PC-9 (cell line): ENCODE measurements at regions not wholly inside any gene's neighbourhood (a gene's known extent, or its start where the extent isn't known, plus 50 kb on each side); places are given as distances from the start of the nearest gene placed in this dataset.

Experiments used
- CTCF ChIP-seq: fragments of 200-600 bp; sonication (generic); conservative IDR thresholded peaks from 2 replicates; pipeline ENCODE4 v1.6.1; 2017; ENCODE audit warnings: mixed run types, antibody characterized with exemption, mild to moderate bottlenecking, moderate library complexity
- EZH2 ChIP-seq: fragments of 200-600 bp; sonication (generic); IDR thresholded peaks from 2 replicates; pipeline ENCODE4 v1.8.0; 2017; ENCODE audit warnings: antibody characterized with exemption, low read depth

- TF ChIP-seq EZH2, result no peak
- no peak for TF ChIP-seq CTCF
Observed at GRCh38 chr20:6888736-6889395, 121.4 kb downstream of the BMP2 start.
